WTC11 (cell line): ENCODE measurements at regions not wholly inside any gene's neighbourhood (a gene's known extent, or its start where the extent isn't known, plus 50 kb on each side); places are given as distances from the start of the nearest gene placed in this dataset.

Experiments
- CREB1 ChIP-seq: sonication (generic); formaldehyde crosslinking; IDR thresholded peaks from 2 replicates; pipeline ENCODE4 v1.8.0; 2023; ENCODE audit warnings: mild to moderate bottlenecking, missing genetic modification reagents
- CTCF ChIP-seq: fragments of 200-600 bp; IDR thresholded peaks from 2 replicates; pipeline ENCODE4 v1.8.0; 2022; ENCODE audit warnings: antibody characterized with exemption
- ELF4 ChIP-seq: sonication (generic); formaldehyde crosslinking; IDR thresholded peaks from 2 replicates; pipeline ENCODE4 v1.8.1; 2022; ENCODE audit warnings: low read depth, mild to moderate bottlenecking, moderate library complexity, missing genetic modification reagents
- FOXK1 ChIP-seq: sonication (generic); formaldehyde crosslinking; IDR thresholded peaks from 2 replicates; pipeline ENCODE4 v1.8.0; 2022; ENCODE audit warnings: mild to moderate bottlenecking, moderate library complexity, missing genetic modification reagents
- JUN ChIP-seq: sonication (generic); formaldehyde crosslinking; IDR thresholded peaks from 2 replicates; pipeline ENCODE4 v1.8.0; 2023; ENCODE audit warnings: mild to moderate bottlenecking, missing genetic modification reagents
- MAX ChIP-seq: sonication (generic); formaldehyde crosslinking; IDR thresholded peaks from 2 replicates; pipeline ENCODE4 v1.8.0; 2022; ENCODE audit warnings: mild to moderate bottlenecking, missing genetic modification reagents
- NFATC4 ChIP-seq: fragments of 250-450 bp; sonication (Bioruptor Pico); IDR thresholded peaks from 2 replicates; pipeline ENCODE4 v1.9.0; 2021; ENCODE audit warnings: mild to moderate bottlenecking
- TCF7 ChIP-seq: sonication (generic); formaldehyde crosslinking; IDR thresholded peaks from 2 replicates; pipeline ENCODE4 v1.8.0; 2022; ENCODE audit warnings: mild to moderate bottlenecking, low read depth, missing genetic modification reagents, moderate library complexity
- TF ChIP-seq, protein P1 (sequence below): sonication (generic); formaldehyde crosslinking; IDR thresholded peaks from 2 replicates; pipeline ENCODE4 v1.8.1; 2023; ENCODE audit warnings: mild to moderate bottlenecking, missing genetic modification reagents, borderline replicate concordance
- TF ChIP-seq, protein P2 (sequence below): sonication (generic); formaldehyde crosslinking; IDR thresholded peaks from 2 replicates; pipeline ENCODE4 v1.8.1; 2023; ENCODE audit warnings: mild to moderate bottlenecking, missing genetic modification reagents, moderate library complexity
- TF ChIP-seq, protein P3 (sequence below): sonication (generic); formaldehyde crosslinking; IDR thresholded peaks from 2 replicates; pipeline ENCODE4 v1.8.1; 2022; ENCODE audit warnings: low read depth, missing genetic modification reagents, borderline replicate concordance

DNA sequence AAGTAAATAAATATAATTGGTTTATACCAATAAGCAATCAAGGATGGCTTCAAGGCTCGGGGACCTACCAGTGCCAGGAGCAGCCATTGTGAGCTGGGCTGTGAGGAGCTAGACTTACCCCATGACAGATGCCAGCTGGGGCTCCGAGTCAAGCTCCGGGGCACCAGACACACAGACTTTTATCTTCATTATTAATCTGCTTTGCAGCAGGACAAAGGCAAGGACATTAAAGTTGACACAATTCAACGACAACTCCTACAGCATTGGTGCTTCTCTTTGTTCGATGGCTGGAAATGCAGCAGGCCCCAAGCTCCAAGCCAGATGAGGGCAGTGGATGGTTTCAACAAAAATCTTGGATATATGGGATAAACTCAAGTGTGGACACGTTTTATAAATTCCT is 68.3 kb downstream of the CD24 start:
- TF ChIP-seq CTCF (no peak), CREB1 (CRISPR knock-in tag) (no peak), ELF4 (CRISPR knock-in tag) (no peak), NFATC4 (CRISPR knock-in tag) (no peak), TCF7 (CRISPR knock-in tag) (no peak), JUN (CRISPR knock-in tag) (no peak), MAX (CRISPR knock-in tag) (no peak), FOXK1 (CRISPR knock-in tag) (no peak)
- TF ChIP-seq, protein P1, sequence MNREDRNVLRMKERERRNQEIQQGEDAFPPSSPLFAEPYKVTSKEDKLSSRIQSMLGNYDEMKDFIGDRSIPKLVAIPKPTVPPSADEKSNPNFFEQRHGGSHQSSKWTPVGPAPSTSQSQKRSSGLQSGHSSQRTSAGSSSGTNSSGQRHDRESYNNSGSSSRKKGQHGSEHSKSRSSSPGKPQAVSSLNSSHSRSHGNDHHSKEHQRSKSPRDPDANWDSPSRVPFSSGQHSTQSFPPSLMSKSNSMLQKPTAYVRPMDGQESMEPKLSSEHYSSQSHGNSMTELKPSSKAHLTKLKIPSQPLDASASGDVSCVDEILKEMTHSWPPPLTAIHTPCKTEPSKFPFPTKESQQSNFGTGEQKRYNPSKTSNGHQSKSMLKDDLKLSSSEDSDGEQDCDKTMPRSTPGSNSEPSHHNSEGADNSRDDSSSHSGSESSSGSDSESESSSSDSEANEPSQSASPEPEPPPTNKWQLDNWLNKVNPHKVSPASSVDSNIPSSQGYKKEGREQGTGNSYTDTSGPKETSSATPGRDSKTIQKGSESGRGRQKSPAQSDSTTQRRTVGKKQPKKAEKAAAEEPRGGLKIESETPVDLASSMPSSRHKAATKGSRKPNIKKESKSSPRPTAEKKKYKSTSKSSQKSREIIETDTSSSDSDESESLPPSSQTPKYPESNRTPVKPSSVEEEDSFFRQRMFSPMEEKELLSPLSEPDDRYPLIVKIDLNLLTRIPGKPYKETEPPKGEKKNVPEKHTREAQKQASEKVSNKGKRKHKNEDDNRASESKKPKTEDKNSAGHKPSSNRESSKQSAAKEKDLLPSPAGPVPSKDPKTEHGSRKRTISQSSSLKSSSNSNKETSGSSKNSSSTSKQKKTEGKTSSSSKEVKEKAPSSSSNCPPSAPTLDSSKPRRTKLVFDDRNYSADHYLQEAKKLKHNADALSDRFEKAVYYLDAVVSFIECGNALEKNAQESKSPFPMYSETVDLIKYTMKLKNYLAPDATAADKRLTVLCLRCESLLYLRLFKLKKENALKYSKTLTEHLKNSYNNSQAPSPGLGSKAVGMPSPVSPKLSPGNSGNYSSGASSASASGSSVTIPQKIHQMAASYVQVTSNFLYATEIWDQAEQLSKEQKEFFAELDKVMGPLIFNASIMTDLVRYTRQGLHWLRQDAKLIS, result no peak
- TF ChIP-seq, protein P2, sequence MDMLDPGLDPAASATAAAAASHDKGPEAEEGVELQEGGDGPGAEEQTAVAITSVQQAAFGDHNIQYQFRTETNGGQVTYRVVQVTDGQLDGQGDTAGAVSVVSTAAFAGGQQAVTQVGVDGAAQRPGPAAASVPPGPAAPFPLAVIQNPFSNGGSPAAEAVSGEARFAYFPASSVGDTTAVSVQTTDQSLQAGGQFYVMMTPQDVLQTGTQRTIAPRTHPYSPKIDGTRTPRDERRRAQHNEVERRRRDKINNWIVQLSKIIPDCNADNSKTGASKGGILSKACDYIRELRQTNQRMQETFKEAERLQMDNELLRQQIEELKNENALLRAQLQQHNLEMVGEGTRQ (CRISPR knock-in tag), result no peak
- TF ChIP-seq, protein P3, sequence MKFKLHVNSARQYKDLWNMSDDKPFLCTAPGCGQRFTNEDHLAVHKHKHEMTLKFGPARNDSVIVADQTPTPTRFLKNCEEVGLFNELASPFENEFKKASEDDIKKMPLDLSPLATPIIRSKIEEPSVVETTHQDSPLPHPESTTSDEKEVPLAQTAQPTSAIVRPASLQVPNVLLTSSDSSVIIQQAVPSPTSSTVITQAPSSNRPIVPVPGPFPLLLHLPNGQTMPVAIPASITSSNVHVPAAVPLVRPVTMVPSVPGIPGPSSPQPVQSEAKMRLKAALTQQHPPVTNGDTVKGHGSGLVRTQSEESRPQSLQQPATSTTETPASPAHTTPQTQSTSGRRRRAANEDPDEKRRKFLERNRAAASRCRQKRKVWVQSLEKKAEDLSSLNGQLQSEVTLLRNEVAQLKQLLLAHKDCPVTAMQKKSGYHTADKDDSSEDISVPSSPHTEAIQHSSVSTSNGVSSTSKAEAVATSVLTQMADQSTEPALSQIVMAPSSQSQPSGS (CRISPR knock-in tag), result no peak
